ENCODE measurements at regions not wholly inside any gene's neighbourhood (a gene's known extent, or its start where the extent isn't known, plus 50 kb on each side); places are given as distances from the start of the nearest gene placed in this dataset.

- no peak for DNase-seq
Observed at GRCh38 chr16:66169817-66170216, 196.7 kb upstream of the CDH5 start.

- no peak for DNase-seq
Observed at GRCh38 chr16:66168777-66169176, 197.7 kb upstream of the CDH5 start.

GRCh38 chr16:66167564-66168291, 198.8 kb upstream of the CDH5 start:
- no peak for DNase-seq

GRCh38 chr16:66166490-66166889, 200.0 kb upstream of the CDH5 start:
- DNase-seq = no peak

- DNase-seq = no peak
Observed at GRCh38 chr16:66165879-66166278, 200.6 kb upstream of the CDH5 start.

GRCh38 chr16:66164581-66165247, 201.8 kb upstream of the CDH5 start:
- no peak for DNase-seq

- no peak for DNase-seq
Observed at GRCh38 chr16:66162821-66163220, 203.7 kb upstream of the CDH5 start.

GRCh38 chr16:66161942-66162341, 204.5 kb upstream of the CDH5 start:
- no peak for DNase-seq

- DNase-seq = no peak
Observed at GRCh38 chr16:66161269-66161668, 205.2 kb upstream of the CDH5 start.

- no peak for DNase-seq
Observed at GRCh38 chr16:66159987-66160386, 206.5 kb upstream of the CDH5 start.

GRCh38 chr16:66156538-66156937, 210.0 kb upstream of the CDH5 start:
- DNase-seq = no peak

- no peak for DNase-seq
Observed at GRCh38 chr16:66155933-66156332, 210.6 kb upstream of the CDH5 start.

GRCh38 chr16:66154801-66155200, 211.7 kb upstream of the CDH5 start:
- no peak for DNase-seq

- no peak for DNase-seq
Observed at GRCh38 chr16:66152823-66153393, 213.6 kb upstream of the CDH5 start.

GRCh38 chr16:66152181-66152580, 214.3 kb upstream of the CDH5 start:
- no peak for DNase-seq

- no peak for DNase-seq
Observed at GRCh38 chr16:66150698-66151482, 215.6 kb upstream of the CDH5 start.

GRCh38 chr16:66147291-66147690, 219.2 kb upstream of the CDH5 start:
- no peak for DNase-seq

GRCh38 chr16:66146798-66147197, 219.7 kb upstream of the CDH5 start:
- no peak for DNase-seq

- no peak for DNase-seq
Observed at GRCh38 chr16:66144641-66145040, 221.8 kb upstream of the CDH5 start.

- no peak for DNase-seq
Observed at GRCh38 chr16:66143415-66143814, 223.1 kb upstream of the CDH5 start.

- DNase-seq = no peak
Observed at GRCh38 chr16:66141885-66142284, 224.6 kb upstream of the CDH5 start.

- no peak for DNase-seq
Observed at GRCh38 chr16:66137853-66138252, 228.6 kb upstream of the CDH5 start.

- no peak for DNase-seq
Observed at GRCh38 chr16:66136841-66137240, 229.7 kb upstream of the CDH5 start.

GRCh38 chr16:66135838-66136237, 230.7 kb upstream of the CDH5 start:
- no peak for DNase-seq

All from activated CD4-positive, alpha-beta T cell treated with anti-CD3 and anti-CD28 coated beads, Interleukin-2, amount 50 U/mL, for 1 hour (primary cell).